Suprapubic skin (tissue), 3 donors: ENCODE measurements at regions not wholly inside any gene's neighbourhood (a gene's known extent, or its start where the extent isn't known, plus 50 kb on each side); places are given as distances from the start of the nearest gene placed in this dataset.

Source experiments
- POLR2A ChIP-seq, 2 donors: fragments of 450-650 bp; IDR thresholded peaks; one replicate each; pipeline ENCODE4 v1.6.1; 2017; ENCODE audit warnings: antibody characterized with exemption in 2 of 2, mild to moderate bottlenecking in 2 of 2, moderate library complexity in 2 of 2
- TF ChIP-seq, protein P1 (sequence below), 2 donors: fragments of 200-600 bp in 1 of 2; fragments of 450-650 bp in 1 of 2; sonication (generic) in 1 of 2; IDR thresholded peaks; one replicate each; pipeline ENCODE4 v1.5.1; 2016 to 2019; ENCODE audit warnings: antibody characterized with exemption in 2 of 2, mild to moderate bottlenecking in 1 of 2, moderate library complexity in 1 of 2

- TF ChIP-seq POLR2A (IDR thresholded peaks at IDR 0.05), result no peak
- TF ChIP-seq, protein P1, sequence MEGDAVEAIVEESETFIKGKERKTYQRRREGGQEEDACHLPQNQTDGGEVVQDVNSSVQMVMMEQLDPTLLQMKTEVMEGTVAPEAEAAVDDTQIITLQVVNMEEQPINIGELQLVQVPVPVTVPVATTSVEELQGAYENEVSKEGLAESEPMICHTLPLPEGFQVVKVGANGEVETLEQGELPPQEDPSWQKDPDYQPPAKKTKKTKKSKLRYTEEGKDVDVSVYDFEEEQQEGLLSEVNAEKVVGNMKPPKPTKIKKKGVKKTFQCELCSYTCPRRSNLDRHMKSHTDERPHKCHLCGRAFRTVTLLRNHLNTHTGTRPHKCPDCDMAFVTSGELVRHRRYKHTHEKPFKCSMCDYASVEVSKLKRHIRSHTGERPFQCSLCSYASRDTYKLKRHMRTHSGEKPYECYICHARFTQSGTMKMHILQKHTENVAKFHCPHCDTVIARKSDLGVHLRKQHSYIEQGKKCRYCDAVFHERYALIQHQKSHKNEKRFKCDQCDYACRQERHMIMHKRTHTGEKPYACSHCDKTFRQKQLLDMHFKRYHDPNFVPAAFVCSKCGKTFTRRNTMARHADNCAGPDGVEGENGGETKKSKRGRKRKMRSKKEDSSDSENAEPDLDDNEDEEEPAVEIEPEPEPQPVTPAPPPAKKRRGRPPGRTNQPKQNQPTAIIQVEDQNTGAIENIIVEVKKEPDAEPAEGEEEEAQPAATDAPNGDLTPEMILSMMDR (IDR thresholded peaks at IDR 0.05), result no peak
These were observed 297.8 kb downstream of the ZNF674 start for GRCh38 chrX:46247456-46247855.
